NCI-H1048 (cell line): ENCODE measurements at regions not wholly inside any gene's neighbourhood (a gene's known extent, or its start where the extent isn't known, plus 50 kb on each side); places are given as distances from the start of the nearest gene placed in this dataset.

ENCODE experiments used
- DNase-seq: peaks from one replicate; lab custom pipeline; 2025; lab: John Stamatoyannopoulos, UW

DNA sequence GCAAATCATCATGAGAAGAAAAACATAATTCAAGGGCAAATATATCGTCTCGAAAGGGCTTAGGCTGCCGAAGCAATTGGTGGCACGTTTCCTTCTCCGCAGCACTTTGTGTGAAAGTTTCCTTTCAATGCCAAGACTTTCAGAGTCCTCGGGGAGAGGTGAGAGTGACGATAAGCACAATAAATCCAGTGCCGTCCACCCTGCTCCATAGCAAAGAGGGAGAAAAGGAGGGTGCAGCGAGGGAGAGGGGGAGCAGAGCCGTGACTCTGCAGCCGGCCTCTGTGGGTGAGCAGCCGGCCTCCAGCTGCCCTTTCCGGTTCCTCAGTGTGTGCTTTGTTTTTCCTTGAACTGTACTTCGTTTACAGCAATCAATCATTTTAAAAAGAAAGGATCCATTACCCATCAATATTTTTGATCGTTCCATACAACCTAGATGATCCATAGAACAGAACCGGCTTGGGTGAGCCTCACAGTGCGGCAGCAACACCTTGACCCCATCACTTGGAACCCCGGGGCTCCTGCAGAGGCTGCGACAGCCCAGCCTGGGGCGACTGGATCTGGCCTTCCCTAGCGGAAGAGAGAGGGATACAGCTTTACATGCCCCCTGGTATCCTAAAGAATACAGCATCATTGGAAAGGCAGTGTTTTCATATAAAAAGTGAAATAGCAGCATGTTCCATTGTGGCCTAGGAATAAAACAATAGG is 247.0 kb upstream of the IRX4 start:
- DNase-seq = no peak

DNA sequence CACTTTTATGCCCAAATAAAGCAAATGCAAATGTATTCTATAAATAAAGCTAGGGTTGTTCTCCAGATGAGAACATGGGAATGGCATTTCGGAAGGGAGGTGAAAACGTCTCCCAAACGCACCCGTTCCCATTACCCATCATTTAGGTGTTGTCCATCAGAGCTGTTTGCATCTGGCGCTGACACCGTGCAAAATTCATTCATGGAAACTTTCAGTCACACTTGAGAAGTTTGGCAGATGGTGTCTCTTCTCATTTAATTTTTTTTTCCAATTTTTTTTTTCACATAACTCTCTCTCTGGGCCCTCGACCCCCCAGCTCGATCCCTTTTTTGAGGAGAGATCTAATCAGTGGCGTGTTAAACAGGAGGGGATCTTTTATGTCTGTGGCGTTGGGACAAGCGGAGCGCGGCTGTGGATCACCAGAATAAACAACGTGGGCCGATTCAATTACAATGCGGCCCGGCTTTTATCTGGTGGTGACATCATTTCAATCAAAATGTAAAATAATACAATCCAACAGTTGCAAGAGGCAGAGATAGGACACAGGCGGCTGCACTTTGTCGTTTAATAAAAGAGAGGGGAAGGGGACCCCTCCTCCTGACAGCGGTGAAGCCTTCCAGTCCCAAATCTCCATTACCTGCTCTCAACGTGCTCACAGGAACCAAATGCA is 246.1 kb upstream of the IRX4 start:
- no peak for DNase-seq

DNA sequence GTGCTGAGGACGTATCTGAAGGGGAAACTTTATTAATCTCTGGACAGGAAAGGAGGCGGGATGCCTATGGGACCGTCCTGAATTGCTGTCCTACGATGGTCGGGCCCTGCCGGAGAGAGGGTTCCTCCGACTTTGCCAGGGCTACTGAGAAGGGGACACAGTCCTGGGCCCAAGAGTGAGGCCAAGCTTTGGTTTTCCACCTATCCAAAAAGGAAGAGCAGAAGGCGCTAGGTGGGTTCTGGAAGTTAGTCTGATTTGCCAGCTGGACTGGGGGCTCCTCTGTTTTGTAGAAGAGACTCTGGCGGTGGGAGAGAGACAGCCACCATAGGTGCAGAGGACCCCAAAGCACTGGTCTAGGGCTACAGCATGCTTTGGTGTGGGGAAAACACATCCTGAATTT is 243.8 kb upstream of the IRX4 start:
- DNase-seq = no peak

DNA sequence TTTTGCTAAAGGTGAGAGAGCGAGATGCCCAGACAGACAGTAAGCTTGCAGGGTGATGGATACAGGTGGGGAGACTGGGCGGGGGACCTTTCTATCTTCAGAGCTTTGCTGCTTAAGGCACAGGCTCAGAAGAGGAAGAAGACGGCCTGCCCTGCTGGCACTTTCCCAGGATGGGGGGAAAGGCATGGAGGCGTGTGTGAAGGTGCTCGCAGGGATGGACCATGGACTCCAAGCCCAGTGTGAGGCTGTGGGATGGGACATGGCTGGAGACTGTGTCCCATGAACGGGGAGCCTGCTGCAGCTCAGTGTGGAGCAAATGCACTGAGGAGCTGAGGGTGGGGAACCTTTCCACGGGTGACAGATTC is 243.2 kb upstream of the IRX4 start:
- no peak for DNase-seq

GRCh38 chr5:2125171-2125900 is 242.6 kb upstream of the IRX4 start:
- no peak for DNase-seq

GRCh38 chr5:2124434-2125170 is 241.9 kb upstream of the IRX4 start:
- DNase-seq = no peak

GRCh38 chr5:2123874-2124273 is 241.1 kb upstream of the IRX4 start:
- no peak for DNase-seq

DNA sequence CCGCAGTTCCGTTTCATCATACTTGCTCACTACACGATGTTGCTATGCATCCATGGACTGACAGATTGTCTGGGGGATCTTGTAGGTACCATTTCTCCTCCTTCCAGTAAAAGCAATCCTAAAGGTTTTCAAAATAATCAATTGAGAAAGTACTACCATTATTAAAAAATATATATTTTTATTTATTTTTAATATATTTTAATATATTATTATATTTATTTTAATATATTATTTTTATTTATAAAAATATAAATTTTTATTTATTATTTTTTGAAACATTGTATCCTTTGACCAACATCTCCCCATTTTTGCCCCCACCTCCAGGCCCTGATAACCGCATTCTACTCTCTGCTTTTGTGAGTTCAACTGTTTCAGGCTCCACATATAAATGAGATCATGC is 237.6 kb upstream of the IRX4 start:
- no peak for DNase-seq

GRCh38 chr5:2119573-2119972 is 236.8 kb upstream of the IRX4 start:
- no peak for DNase-seq

DNA sequence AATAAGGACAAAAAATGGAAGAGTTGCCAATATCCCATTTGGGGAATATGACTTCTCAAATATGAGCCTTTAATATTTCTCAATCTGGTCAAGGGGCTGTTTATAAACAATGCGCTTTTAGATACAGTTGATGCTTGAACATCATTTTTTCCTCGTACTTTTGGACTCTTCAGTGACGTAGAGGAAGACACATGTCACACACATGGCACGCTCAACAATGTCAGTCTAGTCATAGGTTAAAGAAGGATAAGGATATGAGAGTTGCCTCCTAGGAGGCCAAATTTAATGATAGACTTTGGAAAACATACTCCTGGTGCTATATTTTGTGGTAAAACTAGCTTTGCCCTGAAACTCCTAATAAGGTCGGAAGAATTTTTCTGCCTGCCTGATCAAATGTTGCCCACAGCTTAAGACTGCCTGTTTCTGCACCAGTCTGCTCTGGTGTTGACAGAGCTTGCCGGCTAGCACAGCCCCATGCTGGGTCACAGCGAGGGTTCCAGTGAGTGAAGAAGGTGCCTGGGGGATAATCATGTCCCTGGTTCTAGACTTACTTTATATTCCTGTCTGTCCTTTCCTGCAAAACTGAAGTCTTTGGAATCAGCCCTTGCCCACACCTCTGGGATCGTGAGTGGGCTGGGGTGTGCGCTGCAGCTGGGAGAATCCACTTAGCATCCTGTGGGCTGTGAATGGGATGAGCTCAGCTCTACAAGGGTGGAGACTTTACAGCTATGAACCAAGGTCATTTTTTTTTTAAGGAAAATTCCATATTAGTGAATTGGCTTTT is 230.8 kb upstream of the IRX4 start:
- DNase-seq = no peak

DNA sequence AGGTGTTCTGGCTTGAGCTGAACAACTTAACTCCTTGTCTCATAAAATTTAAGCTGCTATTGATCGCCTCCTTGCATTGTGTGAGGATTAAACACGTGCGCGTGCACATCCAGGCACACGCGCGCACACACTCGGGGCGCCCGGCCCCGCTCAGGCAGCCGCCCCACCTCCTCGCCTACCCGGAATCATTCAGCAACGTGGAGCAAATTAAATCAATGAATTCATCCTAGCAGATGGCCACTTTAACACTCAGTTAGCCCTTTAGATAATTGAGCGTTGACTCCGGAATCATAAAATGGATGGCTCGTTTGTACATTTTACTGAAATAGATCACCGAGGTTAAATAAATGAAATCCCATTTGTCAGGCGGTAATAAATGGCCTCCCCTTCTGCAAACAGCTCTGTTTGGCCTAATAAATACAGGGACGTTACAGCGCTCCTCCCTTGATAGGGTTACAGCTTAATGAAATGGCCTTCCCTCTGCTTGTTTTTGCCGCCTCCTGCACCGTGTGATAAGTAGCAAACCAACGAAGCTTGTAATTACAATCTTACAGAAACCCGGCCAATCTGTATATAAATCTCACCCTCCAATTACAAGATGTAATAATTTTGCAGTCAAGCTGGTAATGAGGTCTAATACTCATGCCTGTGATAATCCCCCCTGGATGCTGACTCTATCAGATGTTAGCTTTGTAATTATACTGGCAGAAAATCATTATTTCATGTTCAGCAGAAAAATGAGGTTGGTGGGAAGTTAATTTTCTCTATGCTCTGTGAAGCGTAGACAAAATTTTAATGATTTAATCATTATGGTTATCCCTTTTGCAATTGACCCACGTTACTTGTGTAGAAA is 229.7 kb upstream of the IRX4 start:
- no peak for DNase-seq

GRCh38 chr5:2111569-2112105 is 228.9 kb upstream of the IRX4 start:
- DNase-seq = no peak

- no peak for DNase-seq
Measured at GRCh38 chr5:2110934-2111462, 228.3 kb upstream of the IRX4 start.

- DNase-seq = no peak
Measured at GRCh38 chr5:2110137-2110933, 227.6 kb upstream of the IRX4 start.

DNA sequence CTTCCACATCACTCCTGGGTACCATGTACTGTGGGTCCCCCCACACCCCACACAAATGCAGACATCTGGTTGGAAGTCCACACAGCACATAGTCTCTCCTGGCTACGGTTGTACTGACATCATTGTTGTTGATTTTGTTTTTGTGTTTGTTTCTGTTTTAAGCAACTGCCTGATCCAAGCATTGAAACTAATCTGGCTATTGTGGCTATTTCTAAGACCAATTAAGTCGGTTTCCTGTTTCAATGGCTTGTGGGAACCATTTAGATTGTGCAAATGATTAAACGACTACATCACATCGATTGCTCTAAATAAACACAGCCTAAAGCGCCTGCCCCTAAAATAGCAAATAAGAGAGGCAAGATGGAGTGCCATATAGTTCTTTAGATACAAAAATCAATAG is 226.8 kb upstream of the IRX4 start:
- DNase-seq = no peak

GRCh38 chr5:2106721-2107120 is 224.0 kb upstream of the IRX4 start:
- DNase-seq = no peak

- DNase-seq = no peak
Measured at GRCh38 chr5:2105141-2105540, 222.4 kb upstream of the IRX4 start.

DNA sequence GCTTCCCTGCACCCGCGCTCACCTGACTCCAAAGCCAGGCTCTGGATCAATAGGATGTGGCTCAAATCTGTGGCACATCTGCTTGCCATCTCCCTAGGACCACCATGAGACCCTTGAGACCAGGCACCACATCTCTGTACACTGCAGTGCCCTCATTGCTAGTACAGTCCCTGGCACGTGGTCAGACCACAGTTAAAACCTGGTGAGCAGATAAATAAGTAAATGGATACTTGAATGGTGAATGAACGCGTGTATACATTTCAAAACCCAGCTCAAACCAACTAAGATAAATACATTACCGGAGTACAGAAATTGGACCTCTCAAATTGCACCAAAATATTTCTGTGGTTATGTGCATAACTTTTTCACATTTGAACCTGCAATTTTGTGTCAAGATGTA is 221.2 kb upstream of the IRX4 start:
- DNase-seq = no peak
